ENCODE measurements at regions not wholly inside any gene's neighbourhood (a gene's known extent, or its start where the extent isn't known, plus 50 kb on each side); places are given as distances from the start of the nearest gene placed in this dataset.

GRCh38 chr5:147162740-147163139, 72.1 kb upstream of the STK32A start:
- H3K4me3 ChIP-seq (ENCODE audit: severe bottlenecking): no peak overlapping the region
- H3K27me3 ChIP-seq (ENCODE audit: insufficient read depth, poor library complexity, severe bottlenecking): no peaks in the 10 kb centered on the region
- H3K4me1 ChIP-seq (ENCODE audit: insufficient read depth, poor library complexity, severe bottlenecking): no peaks in the 10 kb centered on the region
- no peaks in the 10 kb centered on the region for H3K36me3 ChIP-seq (ENCODE audit: low read depth)
- DNase-seq (ENCODE audit: low spot score) (no peak), ATAC-seq (ENCODE audit: low read depth) (no peak)
- TF ChIP-seq CTCF (IDR thresholded peaks at IDR 0.05; ENCODE audit: poor library complexity, severe bottlenecking): no peak
- H3K27ac ChIP-seq (ENCODE audit: poor library complexity, severe bottlenecking): no peak overlapping the region
- no peaks in the 10 kb centered on the region for H3K9me3 ChIP-seq (ENCODE audit: severe bottlenecking)

- TF ChIP-seq CTCF (IDR thresholded peaks at IDR 0.05; ENCODE audit: poor library complexity, severe bottlenecking): no peak
- DNase-seq (ENCODE audit: low spot score): no peak
- Histone ChIP-seq H3K27me3 (ENCODE audit: insufficient read depth, poor library complexity, severe bottlenecking) (no peaks in the 10 kb centered on the region), H3K4me3 (ENCODE audit: severe bottlenecking) (no peak overlapping the region), H3K27ac (ENCODE audit: poor library complexity, severe bottlenecking) (no peak overlapping the region), H3K36me3 (ENCODE audit: low read depth) (no peaks in the 10 kb centered on the region), H3K9me3 (ENCODE audit: severe bottlenecking) (no peaks in the 10 kb centered on the region), H3K4me1 (ENCODE audit: insufficient read depth, poor library complexity, severe bottlenecking) (no peaks in the 10 kb centered on the region)
- no peak for ATAC-seq (ENCODE audit: low read depth)
Measured at GRCh38 chr5:147167529-147167928, 67.3 kb upstream of the STK32A start.

DNA sequence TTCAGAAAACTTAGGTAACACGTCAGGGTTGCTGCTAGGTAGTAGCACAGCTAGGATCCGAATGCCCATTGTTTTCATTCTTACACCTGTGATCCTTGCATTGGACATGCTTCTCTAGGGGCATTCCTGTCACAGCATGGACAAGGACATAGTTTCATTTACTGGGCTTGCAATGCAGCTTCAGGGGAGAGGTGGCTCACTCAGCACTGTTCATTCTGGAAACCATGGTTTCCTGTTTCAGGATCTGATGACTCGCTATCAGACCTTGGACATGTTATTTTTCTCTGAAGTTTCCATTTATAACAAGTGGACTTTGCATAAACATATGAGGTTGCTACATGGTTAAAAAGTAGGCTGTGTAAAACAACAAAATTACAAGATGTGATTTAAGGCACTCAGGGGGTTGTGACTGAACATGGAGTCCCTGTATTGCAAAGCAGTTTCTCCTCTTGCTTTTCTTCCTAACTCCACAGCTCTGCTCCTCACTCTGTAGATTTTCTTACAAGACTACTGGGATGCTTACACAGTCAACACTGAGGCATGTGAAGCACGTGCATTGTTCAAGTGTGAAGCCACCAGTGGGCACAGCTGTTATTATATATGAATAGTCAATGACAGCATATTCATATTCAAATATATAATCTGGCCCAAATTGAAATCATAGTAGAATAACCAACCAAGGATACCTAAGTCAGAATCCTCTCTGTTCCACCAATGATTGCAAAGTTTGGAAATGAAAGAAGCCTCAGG, 66.1 kb upstream of the STK32A start:
- DNase-seq (ENCODE audit: low spot score): no peak
- TF ChIP-seq CTCF (IDR thresholded peaks at IDR 0.05; ENCODE audit: poor library complexity, severe bottlenecking): no peak
- no peak; the same call in 2 of the 3 replicates for ATAC-seq (ENCODE audit: low read depth)

DNA sequence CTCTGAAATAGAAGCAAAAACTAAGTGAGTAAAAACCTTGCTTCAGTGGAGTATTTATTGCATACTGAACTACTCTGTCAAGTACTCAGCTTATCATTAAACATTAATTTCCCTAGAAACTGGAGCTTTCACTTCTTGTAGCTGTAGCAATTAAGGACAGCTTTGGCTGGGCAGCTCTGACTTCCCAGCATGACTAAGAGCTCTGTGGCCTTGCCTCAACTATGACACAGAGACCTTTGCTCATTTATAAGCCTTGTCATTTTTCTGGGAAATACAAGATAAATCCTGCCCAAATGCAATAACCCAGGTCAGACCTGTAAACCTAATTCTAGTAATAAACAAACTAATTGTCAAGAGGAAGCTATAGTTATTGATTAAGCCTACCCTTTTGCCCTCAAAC, 65.4 kb upstream of the STK32A start:
- TF ChIP-seq CTCF (IDR thresholded peaks at IDR 0.05; ENCODE audit: poor library complexity, severe bottlenecking): no peak
- DNase-seq (ENCODE audit: low spot score): no peak

More for the DNA sequence above, 66.1 kb upstream of the STK32A start:
- Histone ChIP-seq H3K27me3 (ENCODE audit: insufficient read depth, poor library complexity, severe bottlenecking) (no peaks in the 10 kb centered on the region), H3K27ac (ENCODE audit: poor library complexity, severe bottlenecking) (no peak overlapping the region), H3K4me3 (ENCODE audit: severe bottlenecking) (no peak overlapping the region), H3K36me3 (ENCODE audit: low read depth) (no peaks in the 10 kb centered on the region), H3K4me1 (ENCODE audit: insufficient read depth, poor library complexity, severe bottlenecking) (no peaks in the 10 kb centered on the region), H3K9me3 (ENCODE audit: severe bottlenecking) (no peaks in the 10 kb centered on the region)

GRCh38 chr5:147169901-147170300, 64.9 kb upstream of the STK32A start:
- no peaks in the 10 kb centered on the region for H3K27me3 ChIP-seq (ENCODE audit: insufficient read depth, poor library complexity, severe bottlenecking)
- no peaks in the 10 kb centered on the region for H3K36me3 ChIP-seq (ENCODE audit: low read depth)
- DNase-seq (ENCODE audit: low spot score) (no peak), ATAC-seq (ENCODE audit: low read depth) (no peak)
- H3K9me3 ChIP-seq (ENCODE audit: severe bottlenecking): no peaks in the 10 kb centered on the region
- H3K27ac ChIP-seq (ENCODE audit: poor library complexity, severe bottlenecking): no peak overlapping the region
- H3K4me1 ChIP-seq (ENCODE audit: insufficient read depth, poor library complexity, severe bottlenecking): no peaks in the 10 kb centered on the region
- no peak for TF ChIP-seq CTCF (IDR thresholded peaks at IDR 0.05; ENCODE audit: poor library complexity, severe bottlenecking)
- no peak overlapping the region for H3K4me3 ChIP-seq (ENCODE audit: severe bottlenecking)

More for the DNA sequence above, 65.4 kb upstream of the STK32A start:
- ATAC-seq (ENCODE audit: low read depth): peak; percentile 25; the same call in 1 of the 3 replicates
- no peaks in the 10 kb centered on the region for H3K36me3 ChIP-seq (ENCODE audit: low read depth)
- H3K9me3 ChIP-seq (ENCODE audit: severe bottlenecking): no peaks in the 10 kb centered on the region
- no peak overlapping the region for H3K27ac ChIP-seq (ENCODE audit: poor library complexity, severe bottlenecking)
- H3K4me1 ChIP-seq (ENCODE audit: insufficient read depth, poor library complexity, severe bottlenecking): no peaks in the 10 kb centered on the region
- no peak overlapping the region for H3K4me3 ChIP-seq (ENCODE audit: severe bottlenecking)
- H3K27me3 ChIP-seq (ENCODE audit: insufficient read depth, poor library complexity, severe bottlenecking): no peaks in the 10 kb centered on the region
